ENCODE measurements at regions not wholly inside any gene's neighbourhood (a gene's known extent, or its start where the extent isn't known, plus 50 kb on each side); places are given as distances from the start of the nearest gene placed in this dataset.

GRCh38 chr16:62390214-62390613 lies 354.0 kb upstream of the CDH8 start:
- H3K79me2 ChIP-seq (ENCODE audit: control insufficient read depth, insufficient read depth, low read length): no peaks in the 10 kb centered on the region
- H3K4me3 ChIP-seq (ENCODE audit: control insufficient read depth in 2 of 3, extremely low read depth in 1 of 3, insufficient read depth in 2 of 3, low read depth in 1 of 3, low read length in 3 of 3): no peak overlapping the region
- H3K9ac ChIP-seq (ENCODE audit: control insufficient read depth, extremely low read depth, insufficient read depth, low read length): no peak overlapping the region
- FAIRE-seq (no peak), DNase-seq (ENCODE audit: low read depth, low spot score) (no peak)
- no peak overlapping the region for H3K27ac ChIP-seq (ENCODE audit: control insufficient read depth, insufficient read depth, low read length)
- H3K4me2 ChIP-seq (ENCODE audit: control insufficient read depth, extremely low read depth, insufficient read depth, low read depth, low read length): no peak overlapping the region
- H3K36me3 ChIP-seq (ENCODE audit: control insufficient read depth in 2 of 2, extremely low read depth in 1 of 2, insufficient read depth in 2 of 2, low read length in 2 of 2): no peaks in the 10 kb centered on the region
- H4K20me1 ChIP-seq (ENCODE audit: control insufficient read depth, extremely low read depth, insufficient read depth, low read length): no peaks in the 10 kb centered on the region
- no peaks in the 10 kb centered on the region for H3K27me3 ChIP-seq (ENCODE audit: control insufficient read depth, extremely low read depth, insufficient read depth, low read length)
- dilution Hi-C loops (cut with MboI; ENCODE audit: extremely low pct_ligation_motif_present, low sequenced_read_pairs): no loop called here
- no peaks in the 10 kb centered on the region for H3K9me1 ChIP-seq (ENCODE audit: control insufficient read depth, extremely low read depth, insufficient read depth, low read length)
- TF ChIP-seq EZH2 (IDR thresholded peaks at IDR 0.05; ENCODE audit: low read length) (no peak), CTCF (optimal IDR thresholded peaks at IDR 0.05 in 1 of 3, IDR thresholded peaks at IDR 0.05 in 1 of 3, conservative IDR thresholded peaks at IDR 0.05 in 1 of 3; ENCODE audit: extremely low read depth in 1 of 3, insufficient read depth in 2 of 3, low read length in 3 of 3) (no peak)
- no peak overlapping the region for H2AFZ ChIP-seq (ENCODE audit: control insufficient read depth, low read length)
- H3K4me1 ChIP-seq (ENCODE audit: control insufficient read depth, extremely low read depth, insufficient read depth, low read length): no peaks in the 10 kb centered on the region
- no peaks in the 10 kb centered on the region for H3K9me3 ChIP-seq (ENCODE audit: control insufficient read depth, low read depth, low read length)

GRCh38 chr16:62386411-62386810 lies 350.2 kb upstream of the CDH8 start:
- H3K9me3 ChIP-seq (ENCODE audit: control insufficient read depth, low read depth, low read length): no peaks in the 10 kb centered on the region
- dilution Hi-C loops (cut with MboI; ENCODE audit: extremely low pct_ligation_motif_present, low sequenced_read_pairs): no loop called here
- H3K27ac ChIP-seq (ENCODE audit: control insufficient read depth, insufficient read depth, low read length): no peak overlapping the region
- no peak for FAIRE-seq
- H3K4me1 ChIP-seq (ENCODE audit: control insufficient read depth, extremely low read depth, insufficient read depth, low read length): no peaks in the 10 kb centered on the region
- no peaks in the 10 kb centered on the region for H3K9me1 ChIP-seq (ENCODE audit: control insufficient read depth, extremely low read depth, insufficient read depth, low read length)
- no peaks in the 10 kb centered on the region for H3K36me3 ChIP-seq (ENCODE audit: control insufficient read depth in 2 of 2, extremely low read depth in 1 of 2, insufficient read depth in 2 of 2, low read length in 2 of 2)
- H4K20me1 ChIP-seq (ENCODE audit: control insufficient read depth, extremely low read depth, insufficient read depth, low read length): no peaks in the 10 kb centered on the region
- TF ChIP-seq EZH2 (IDR thresholded peaks at IDR 0.05; ENCODE audit: low read length) (no peak), CTCF (optimal IDR thresholded peaks at IDR 0.05 in 1 of 3, IDR thresholded peaks at IDR 0.05 in 1 of 3, conservative IDR thresholded peaks at IDR 0.05 in 1 of 3; ENCODE audit: extremely low read depth in 1 of 3, insufficient read depth in 2 of 3, low read length in 3 of 3) (no peak)
- H3K4me2 ChIP-seq (ENCODE audit: control insufficient read depth, extremely low read depth, insufficient read depth, low read depth, low read length): no peak overlapping the region
- H3K79me2 ChIP-seq (ENCODE audit: control insufficient read depth, insufficient read depth, low read length): no peaks in the 10 kb centered on the region
- H3K9ac ChIP-seq (ENCODE audit: control insufficient read depth, extremely low read depth, insufficient read depth, low read length): no peak overlapping the region
- H2AFZ ChIP-seq (ENCODE audit: control insufficient read depth, low read length): no peak overlapping the region
- H3K4me3 ChIP-seq (ENCODE audit: control insufficient read depth in 2 of 3, extremely low read depth in 1 of 3, insufficient read depth in 2 of 3, low read depth in 1 of 3, low read length in 3 of 3): no peak overlapping the region
- no peak for DNase-seq (ENCODE audit: low read depth, low spot score)
- no peaks in the 10 kb centered on the region for H3K27me3 ChIP-seq (ENCODE audit: control insufficient read depth, extremely low read depth, insufficient read depth, low read length)

Data from keratinocyte (primary cell).